ENCODE measurements at regions not wholly inside any gene's neighbourhood (a gene's known extent, or its start where the extent isn't known, plus 50 kb on each side); places are given as distances from the start of the nearest gene placed in this dataset.
"Not testable (repeated sequence)": the region's sequence is repeated elsewhere in the genome, so short reads cannot be mapped to it uniquely, and the experiment has no call there.

DNA sequence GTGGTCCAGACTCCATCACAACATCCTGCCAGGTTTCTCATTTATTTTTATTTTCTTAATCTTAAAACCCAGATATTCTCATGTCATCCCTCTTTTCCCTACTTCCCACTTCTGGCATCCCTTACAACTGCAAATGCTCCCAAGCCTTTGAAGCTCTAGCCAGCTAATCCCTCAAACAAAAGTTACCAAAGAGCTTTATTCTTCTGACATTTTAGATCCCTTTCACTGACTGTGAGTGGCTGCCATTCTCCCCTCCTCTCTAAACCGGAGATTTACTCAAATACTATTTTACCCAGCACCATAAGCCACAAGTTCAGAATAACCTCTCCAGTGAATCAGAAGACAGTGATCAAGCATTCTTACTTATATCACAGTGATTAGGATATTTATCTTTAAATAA lies 569.0 kb upstream of the SYT4 start:
- H3K27me3 Mint-ChIP-seq = no peaks in the 10 kb centered on the region
- H3K4me1 Mint-ChIP-seq = no peaks in the 10 kb centered on the region
- H3K9me3 ChIP-seq (ENCODE audit: control extremely low read depth in 1 of 3, control insufficient read depth in 2 of 3, insufficient read depth in 1 of 3, low read length in 2 of 3) = no peaks in the 10 kb centered on the region
- no peaks in the 10 kb centered on the region for H3K36me3 ChIP-seq (replicated peaks in 1 of 2; ENCODE audit: control extremely low read depth in 1 of 2, control insufficient read depth in 1 of 2, extremely low read depth in 1 of 2, insufficient read depth in 2 of 2, low read length in 1 of 2)
- H3K27ac ChIP-seq (ENCODE audit: low read length in 2 of 2) = no peak overlapping the region
- POLR2A ChIA-PET = no interaction called here
- CTCF ChIA-PET = no interaction called here
- no peak overlapping the region for H3K4me2 ChIP-seq (replicated peaks; ENCODE audit: low read depth, low read length, poor library complexity, severe bottlenecking)
- H2AFZ ChIP-seq (ENCODE audit: insufficient read depth, low read depth, low read length, poor library complexity, severe bottlenecking) = no peak overlapping the region
- TF ChIP-seq, protein P1, sequence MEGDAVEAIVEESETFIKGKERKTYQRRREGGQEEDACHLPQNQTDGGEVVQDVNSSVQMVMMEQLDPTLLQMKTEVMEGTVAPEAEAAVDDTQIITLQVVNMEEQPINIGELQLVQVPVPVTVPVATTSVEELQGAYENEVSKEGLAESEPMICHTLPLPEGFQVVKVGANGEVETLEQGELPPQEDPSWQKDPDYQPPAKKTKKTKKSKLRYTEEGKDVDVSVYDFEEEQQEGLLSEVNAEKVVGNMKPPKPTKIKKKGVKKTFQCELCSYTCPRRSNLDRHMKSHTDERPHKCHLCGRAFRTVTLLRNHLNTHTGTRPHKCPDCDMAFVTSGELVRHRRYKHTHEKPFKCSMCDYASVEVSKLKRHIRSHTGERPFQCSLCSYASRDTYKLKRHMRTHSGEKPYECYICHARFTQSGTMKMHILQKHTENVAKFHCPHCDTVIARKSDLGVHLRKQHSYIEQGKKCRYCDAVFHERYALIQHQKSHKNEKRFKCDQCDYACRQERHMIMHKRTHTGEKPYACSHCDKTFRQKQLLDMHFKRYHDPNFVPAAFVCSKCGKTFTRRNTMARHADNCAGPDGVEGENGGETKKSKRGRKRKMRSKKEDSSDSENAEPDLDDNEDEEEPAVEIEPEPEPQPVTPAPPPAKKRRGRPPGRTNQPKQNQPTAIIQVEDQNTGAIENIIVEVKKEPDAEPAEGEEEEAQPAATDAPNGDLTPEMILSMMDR (IDR thresholded peaks at IDR 0.05) = no peak
- TF ChIP-seq EZH2 (IDR thresholded peaks at IDR 0.05; ENCODE audit: borderline replicate concordance, insufficient read depth, low read depth, low read length, poor library complexity, severe bottlenecking) = no peak
- no peak overlapping the region for H3K27ac Mint-ChIP-seq
- H3K9me3 Mint-ChIP-seq (ENCODE audit: insufficient read depth) = no peaks in the 10 kb centered on the region
- H3K9ac ChIP-seq (ENCODE audit: low read length) = no peak overlapping the region
- H4K20me1 ChIP-seq (ENCODE audit: control insufficient read depth, insufficient read depth, low read length, poor library complexity, severe bottlenecking) = no peaks in the 10 kb centered on the region
- no CpG with 5 or more reads among the region's 1 CpG for WGBS (ENCODE audit: insufficient coverage)
- no peaks in the 10 kb centered on the region for H3K4me1 ChIP-seq (ENCODE audit: control insufficient read depth in 2 of 2, insufficient read depth in 2 of 2, low read length in 2 of 2)
- no peak for ATAC-seq (ENCODE audit: low read depth)
- intact Hi-C loops (cut with micrococcal nuclease) = no loop called here
- H3K4me3 Mint-ChIP-seq = no peak overlapping the region
- no peaks in the 10 kb centered on the region for H3K79me2 ChIP-seq (ENCODE audit: control insufficient read depth, insufficient read depth, low read length)
- no peak for DNase-seq
- no peak overlapping the region for H3K4me3 ChIP-seq (ENCODE audit: control extremely low read depth in 1 of 5, extremely low read depth in 1 of 5, insufficient read depth in 1 of 5, low read depth in 2 of 5, low read length in 4 of 5)
- H3K27me3 ChIP-seq (replicated peaks in 1 of 4; ENCODE audit: control extremely low read depth in 1 of 4, control insufficient read depth in 3 of 4, insufficient read depth in 4 of 4, low read length in 3 of 4) = no peaks in the 10 kb centered on the region

DNA sequence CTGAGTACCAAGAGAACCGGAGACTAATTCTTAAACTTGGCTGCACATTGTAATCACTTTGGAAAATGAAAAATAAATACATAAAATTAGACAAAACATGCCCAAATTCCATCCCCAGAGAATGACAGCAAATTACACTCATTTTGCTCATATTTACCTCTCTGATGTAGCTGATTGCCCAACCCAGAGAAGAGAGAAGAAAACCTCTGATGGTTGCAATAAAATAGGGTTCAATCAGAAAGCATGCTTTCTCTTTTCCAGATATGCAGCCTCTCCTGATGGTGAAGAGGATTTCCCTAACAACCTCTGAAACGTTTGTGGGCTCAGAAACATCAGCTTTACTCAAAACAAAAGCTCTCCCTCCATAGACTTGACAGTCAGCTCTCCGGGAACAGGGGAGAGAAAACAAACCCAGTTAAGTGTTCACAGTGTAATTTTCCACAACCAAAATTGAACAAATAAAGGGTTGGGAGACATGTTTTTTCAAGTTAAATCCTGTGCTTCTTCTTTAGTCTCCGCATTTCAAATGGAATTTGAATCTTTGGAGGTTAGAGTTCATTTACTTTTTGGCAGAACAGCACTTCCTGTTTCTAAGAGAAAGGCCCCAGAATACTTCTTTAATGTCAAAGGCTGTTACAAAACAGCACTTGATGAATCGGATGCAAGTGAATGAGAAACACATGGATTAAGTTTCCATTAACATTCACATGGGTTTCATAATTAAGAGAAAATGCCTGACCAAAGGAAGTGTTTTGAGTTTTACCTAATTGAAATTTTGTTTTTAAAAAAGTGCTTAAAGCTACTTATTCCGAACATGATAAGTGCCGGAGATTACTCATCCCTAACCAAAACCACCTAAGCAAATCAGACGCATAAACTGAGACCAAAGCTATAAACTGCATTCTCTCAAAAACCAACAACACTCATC lies 570.1 kb upstream of the SYT4 start:
- CTCF ChIA-PET = no interaction called here
- no peak for DNase-seq
- no peaks in the 10 kb centered on the region for H3K4me1 ChIP-seq (ENCODE audit: control insufficient read depth in 2 of 2, insufficient read depth in 2 of 2, low read length in 2 of 2)
- intact Hi-C loops (cut with micrococcal nuclease) = no loop called here
- Mint-ChIP-seq H3K27ac (no peak overlapping the region), H3K4me1 (no peaks in the 10 kb centered on the region), H3K9me3 (ENCODE audit: insufficient read depth) (no peaks in the 10 kb centered on the region), H3K27me3 (no peaks in the 10 kb centered on the region), H3K4me3 (no peak overlapping the region)
- no peak overlapping the region for H2AFZ ChIP-seq (ENCODE audit: insufficient read depth, low read depth, low read length, poor library complexity, severe bottlenecking)
- TF ChIP-seq, protein P1 (IDR thresholded peaks at IDR 0.05) = no peak
- TF ChIP-seq EZH2 (IDR thresholded peaks at IDR 0.05; ENCODE audit: borderline replicate concordance, insufficient read depth, low read depth, low read length, poor library complexity, severe bottlenecking) = no peak
- no peak overlapping the region for H3K4me2 ChIP-seq (replicated peaks; ENCODE audit: low read depth, low read length, poor library complexity, severe bottlenecking)
- H3K9ac ChIP-seq (ENCODE audit: low read length) = no peak overlapping the region
- no peaks in the 10 kb centered on the region for H3K79me2 ChIP-seq (ENCODE audit: control insufficient read depth, insufficient read depth, low read length)
- POLR2A ChIA-PET = no interaction called here
- H3K27me3 ChIP-seq (replicated peaks in 1 of 4; ENCODE audit: control extremely low read depth in 1 of 4, control insufficient read depth in 3 of 4, insufficient read depth in 4 of 4, low read length in 3 of 4) = no peaks in the 10 kb centered on the region
- ATAC-seq (ENCODE audit: low read depth) = no peak
- WGBS (ENCODE audit: insufficient coverage) = no CpG with 5 or more reads among the region's 8 CpGs
- H3K4me3 ChIP-seq (ENCODE audit: control extremely low read depth in 1 of 5, extremely low read depth in 1 of 5, insufficient read depth in 1 of 5, low read depth in 2 of 5, low read length in 4 of 5) = no peak overlapping the region
- no peaks in the 10 kb centered on the region for H4K20me1 ChIP-seq (ENCODE audit: control insufficient read depth, insufficient read depth, low read length, poor library complexity, severe bottlenecking)
- no peaks in the 10 kb centered on the region for H3K36me3 ChIP-seq (replicated peaks in 1 of 2; ENCODE audit: control extremely low read depth in 1 of 2, control insufficient read depth in 1 of 2, extremely low read depth in 1 of 2, insufficient read depth in 2 of 2, low read length in 1 of 2)
- H3K27ac ChIP-seq (ENCODE audit: low read length in 2 of 2) = no peak overlapping the region
- no peaks in the 10 kb centered on the region for H3K9me3 ChIP-seq (ENCODE audit: control extremely low read depth in 1 of 3, control insufficient read depth in 2 of 3, insufficient read depth in 1 of 3, low read length in 2 of 3)

DNA sequence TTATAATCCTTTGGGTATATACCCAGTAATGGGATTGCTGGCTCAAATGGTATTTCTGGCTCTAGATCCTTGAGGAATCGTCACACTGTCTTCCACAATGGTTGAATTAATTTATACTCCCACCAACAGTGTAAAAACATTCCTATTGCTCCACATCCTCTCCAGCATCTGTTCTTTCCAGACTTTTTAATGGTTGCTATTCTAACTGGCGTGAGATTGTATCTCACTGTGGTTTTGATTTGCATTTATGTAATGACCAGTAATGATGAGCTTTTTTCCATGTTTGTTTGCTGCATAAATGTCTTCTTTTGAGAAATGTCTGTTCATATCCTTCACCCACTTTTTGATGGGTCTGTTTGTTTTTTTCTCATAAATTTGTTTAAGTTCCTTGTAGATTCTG lies 572.5 kb upstream of the SYT4 start:
- WGBS (ENCODE audit: insufficient coverage) = 50% methylated on average over 1 of the region's 2 CpGs
- H3K9ac ChIP-seq (ENCODE audit: low read length); H3K4me3 ChIP-seq (ENCODE audit: control extremely low read depth in 1 of 5, extremely low read depth in 1 of 5, insufficient read depth in 1 of 5, low read depth in 2 of 5, low read length in 4 of 5); DNase-seq; H3K79me2 ChIP-seq (ENCODE audit: control insufficient read depth, insufficient read depth, low read length); H3K27ac Mint-ChIP-seq; H3K4me1 Mint-ChIP-seq; H3K4me1 ChIP-seq (ENCODE audit: control insufficient read depth in 2 of 2, insufficient read depth in 2 of 2, low read length in 2 of 2); H3K36me3 ChIP-seq (replicated peaks in 1 of 2; ENCODE audit: control extremely low read depth in 1 of 2, control insufficient read depth in 1 of 2, extremely low read depth in 1 of 2, insufficient read depth in 2 of 2, low read length in 1 of 2); H4K20me1 ChIP-seq (ENCODE audit: control insufficient read depth, insufficient read depth, low read length, poor library complexity, severe bottlenecking); H3K4me3 Mint-ChIP-seq; H3K27ac ChIP-seq (ENCODE audit: low read length in 2 of 2); H2AFZ ChIP-seq (ENCODE audit: insufficient read depth, low read depth, low read length, poor library complexity, severe bottlenecking); intact Hi-C loops (cut with micrococcal nuclease); H3K9me3 ChIP-seq (ENCODE audit: control extremely low read depth in 1 of 3, control insufficient read depth in 2 of 3, insufficient read depth in 1 of 3, low read length in 2 of 3); H3K27me3 ChIP-seq (replicated peaks in 1 of 4; ENCODE audit: control extremely low read depth in 1 of 4, control insufficient read depth in 3 of 4, insufficient read depth in 4 of 4, low read length in 3 of 4); H3K9me3 Mint-ChIP-seq (ENCODE audit: insufficient read depth); H3K4me2 ChIP-seq (replicated peaks; ENCODE audit: low read depth, low read length, poor library complexity, severe bottlenecking); ATAC-seq (ENCODE audit: low read depth); POLR2A ChIA-PET; H3K27me3 Mint-ChIP-seq; CTCF ChIA-PET: not testable (repeated sequence)

All from B cell (primary cell).